ENCODE measurements at regions not wholly inside any gene's neighbourhood (a gene's known extent, or its start where the extent isn't known, plus 50 kb on each side); places are given as distances from the start of the nearest gene placed in this dataset.

GRCh38 chr14:55964821-55965220 is 153.4 kb upstream of the PELI2 start:
- no peaks in the 10 kb centered on the region for H3K9me3 ChIP-seq (ENCODE audit: low read length)
- no peaks in the 10 kb centered on the region for H3K9me2 ChIP-seq (replicated peaks; ENCODE audit: insufficient read depth, low read length)
- no peaks in the 10 kb centered on the region for H3K36me3 ChIP-seq (ENCODE audit: insufficient read depth, low read length)
- no peaks in the 10 kb centered on the region for H3K79me2 ChIP-seq (ENCODE audit: low read length)
- H3K27ac ChIP-seq (ENCODE audit: low read length) = no peak overlapping the region
- H2AFZ ChIP-seq (ENCODE audit: low read length) = no peak overlapping the region
- no peaks in the 10 kb centered on the region for H3K27me3 ChIP-seq (ENCODE audit: low read length)
- no peaks in the 10 kb centered on the region for H3K4me1 ChIP-seq (ENCODE audit: low read length)
- DNase-seq = no peak
- no peak overlapping the region for H3K9ac ChIP-seq (ENCODE audit: low read length)
- H3K4me3 ChIP-seq (ENCODE audit: low read length) = no peak overlapping the region
- no peaks in the 10 kb centered on the region for H4K20me1 ChIP-seq (ENCODE audit: insufficient read depth, low read depth, low read length)
- no peak overlapping the region for H3K4me2 ChIP-seq (ENCODE audit: low read depth, low read length, poor library complexity, severe bottlenecking)

- H3K79me2 ChIP-seq (ENCODE audit: low read length) = no peaks in the 10 kb centered on the region
Observed at GRCh38 chr14:55965851-55966250, 152.4 kb upstream of the PELI2 start.

GRCh38 chr14:55968741-55969140 is 149.5 kb upstream of the PELI2 start:
- Histone ChIP-seq H3K27ac (ENCODE audit: low read length) (no peak overlapping the region), H3K4me2 (ENCODE audit: low read depth, low read length, poor library complexity, severe bottlenecking) (no peak overlapping the region), H4K20me1 (ENCODE audit: insufficient read depth, low read depth, low read length) (no peaks in the 10 kb centered on the region), H3K4me1 (ENCODE audit: low read length) (no peaks in the 10 kb centered on the region), H3K9me2 (replicated peaks; ENCODE audit: insufficient read depth, low read length) (no peaks in the 10 kb centered on the region), H3K79me2 (ENCODE audit: low read length) (no peaks in the 10 kb centered on the region), H2AFZ (ENCODE audit: low read length) (no peak overlapping the region), H3K9me3 (ENCODE audit: low read length) (no peaks in the 10 kb centered on the region), H3K9ac (ENCODE audit: low read length) (no peak overlapping the region), H3K27me3 (ENCODE audit: low read length) (no peaks in the 10 kb centered on the region), H3K4me3 (ENCODE audit: low read length) (no peak overlapping the region), H3K36me3 (ENCODE audit: insufficient read depth, low read length) (no peaks in the 10 kb centered on the region)
- DNase-seq = no peak

More at GRCh38 chr14:55965851-55966250, 152.4 kb upstream of the PELI2 start:
- no peak overlapping the region for H3K4me2 ChIP-seq (ENCODE audit: low read depth, low read length, poor library complexity, severe bottlenecking)
- no peaks in the 10 kb centered on the region for H3K9me2 ChIP-seq (replicated peaks; ENCODE audit: insufficient read depth, low read length)
- no peaks in the 10 kb centered on the region for H3K27me3 ChIP-seq (ENCODE audit: low read length)
- no peaks in the 10 kb centered on the region for H3K36me3 ChIP-seq (ENCODE audit: insufficient read depth, low read length)
- H4K20me1 ChIP-seq (ENCODE audit: insufficient read depth, low read depth, low read length) = no peaks in the 10 kb centered on the region
- no peaks in the 10 kb centered on the region for H3K4me1 ChIP-seq (ENCODE audit: low read length)
- H3K4me3 ChIP-seq (ENCODE audit: low read length) = no peak overlapping the region
- no peak overlapping the region for H3K9ac ChIP-seq (ENCODE audit: low read length)
- H2AFZ ChIP-seq (ENCODE audit: low read length) = no peak overlapping the region
- no peak overlapping the region for H3K27ac ChIP-seq (ENCODE audit: low read length)
- H3K9me3 ChIP-seq (ENCODE audit: low read length) = no peaks in the 10 kb centered on the region
- no peak for DNase-seq

- Histone ChIP-seq H3K79me2 (ENCODE audit: low read length) (no peaks in the 10 kb centered on the region), H3K4me2 (ENCODE audit: low read depth, low read length, poor library complexity, severe bottlenecking) (no peak overlapping the region), H3K27me3 (ENCODE audit: low read length) (no peaks in the 10 kb centered on the region), H3K9me3 (ENCODE audit: low read length) (no peaks in the 10 kb centered on the region), H3K9me2 (replicated peaks; ENCODE audit: insufficient read depth, low read length) (no peaks in the 10 kb centered on the region), H3K4me3 (ENCODE audit: low read length) (no peak overlapping the region), H3K4me1 (ENCODE audit: low read length) (no peaks in the 10 kb centered on the region), H3K27ac (ENCODE audit: low read length) (no peak overlapping the region), H3K36me3 (ENCODE audit: insufficient read depth, low read length) (no peaks in the 10 kb centered on the region), H4K20me1 (ENCODE audit: insufficient read depth, low read depth, low read length) (no peaks in the 10 kb centered on the region), H2AFZ (ENCODE audit: low read length) (no peak overlapping the region), H3K9ac (ENCODE audit: low read length) (no peak overlapping the region)
- DNase-seq = no peak
Observed at GRCh38 chr14:55973285-55973800, 144.9 kb upstream of the PELI2 start.

GRCh38 chr14:55973911-55974630 is 144.1 kb upstream of the PELI2 start:
- Histone ChIP-seq H3K79me2 (ENCODE audit: low read length) (no peaks in the 10 kb centered on the region), H3K4me3 (ENCODE audit: low read length) (no peak overlapping the region), H3K9ac (ENCODE audit: low read length) (no peak overlapping the region), H3K36me3 (ENCODE audit: insufficient read depth, low read length) (no peaks in the 10 kb centered on the region), H3K9me2 (replicated peaks; ENCODE audit: insufficient read depth, low read length) (no peaks in the 10 kb centered on the region), H3K9me3 (ENCODE audit: low read length) (no peaks in the 10 kb centered on the region), H4K20me1 (ENCODE audit: insufficient read depth, low read depth, low read length) (no peaks in the 10 kb centered on the region), H3K4me1 (ENCODE audit: low read length) (no peaks in the 10 kb centered on the region), H3K4me2 (ENCODE audit: low read depth, low read length, poor library complexity, severe bottlenecking) (no peak overlapping the region), H2AFZ (ENCODE audit: low read length) (no peak overlapping the region), H3K27me3 (ENCODE audit: low read length) (no peaks in the 10 kb centered on the region), H3K27ac (ENCODE audit: low read length) (no peak overlapping the region)
- no peak for DNase-seq

GRCh38 chr14:55975281-55975910 is 142.8 kb upstream of the PELI2 start:
- Histone ChIP-seq H3K27ac (ENCODE audit: low read length) (no peak overlapping the region), H3K4me2 (ENCODE audit: low read depth, low read length, poor library complexity, severe bottlenecking) (no peak overlapping the region), H4K20me1 (ENCODE audit: insufficient read depth, low read depth, low read length) (no peaks in the 10 kb centered on the region), H3K9me3 (ENCODE audit: low read length) (no peaks in the 10 kb centered on the region), H3K27me3 (ENCODE audit: low read length) (no peaks in the 10 kb centered on the region), H3K9me2 (replicated peaks; ENCODE audit: insufficient read depth, low read length) (no peaks in the 10 kb centered on the region), H3K36me3 (ENCODE audit: insufficient read depth, low read length) (no peaks in the 10 kb centered on the region), H2AFZ (ENCODE audit: low read length) (no peak overlapping the region), H3K4me1 (ENCODE audit: low read length) (no peaks in the 10 kb centered on the region), H3K9ac (ENCODE audit: low read length) (no peak overlapping the region), H3K79me2 (ENCODE audit: low read length) (no peaks in the 10 kb centered on the region), H3K4me3 (ENCODE audit: low read length) (no peak overlapping the region)
- no peak for DNase-seq

- Histone ChIP-seq H3K36me3 (ENCODE audit: insufficient read depth, low read length) (no peaks in the 10 kb centered on the region), H3K79me2 (ENCODE audit: low read length) (no peaks in the 10 kb centered on the region), H3K4me2 (ENCODE audit: low read depth, low read length, poor library complexity, severe bottlenecking) (no peak overlapping the region), H3K9ac (ENCODE audit: low read length) (no peak overlapping the region), H2AFZ (ENCODE audit: low read length) (no peak overlapping the region), H3K9me2 (replicated peaks; ENCODE audit: insufficient read depth, low read length) (no peaks in the 10 kb centered on the region), H3K9me3 (ENCODE audit: low read length) (no peaks in the 10 kb centered on the region), H3K27me3 (ENCODE audit: low read length) (no peaks in the 10 kb centered on the region), H3K27ac (ENCODE audit: low read length) (no peak overlapping the region), H3K4me3 (ENCODE audit: low read length) (no peak overlapping the region), H4K20me1 (ENCODE audit: insufficient read depth, low read depth, low read length) (no peaks in the 10 kb centered on the region), H3K4me1 (ENCODE audit: low read length) (no peaks in the 10 kb centered on the region)
- no peak for DNase-seq
Observed at GRCh38 chr14:55976219-55976618, 142.0 kb upstream of the PELI2 start.

GRCh38 chr14:55976655-55977054 is 141.6 kb upstream of the PELI2 start:
- Histone ChIP-seq H3K4me3 (ENCODE audit: low read length) (no peak overlapping the region), H3K79me2 (ENCODE audit: low read length) (no peaks in the 10 kb centered on the region), H3K9me3 (ENCODE audit: low read length) (no peaks in the 10 kb centered on the region), H3K9ac (ENCODE audit: low read length) (no peak overlapping the region), H3K27ac (ENCODE audit: low read length) (no peak overlapping the region), H3K4me1 (ENCODE audit: low read length) (no peaks in the 10 kb centered on the region), H3K9me2 (replicated peaks; ENCODE audit: insufficient read depth, low read length) (no peaks in the 10 kb centered on the region), H2AFZ (ENCODE audit: low read length) (no peak overlapping the region), H3K36me3 (ENCODE audit: insufficient read depth, low read length) (no peaks in the 10 kb centered on the region), H3K27me3 (ENCODE audit: low read length) (no peaks in the 10 kb centered on the region), H4K20me1 (ENCODE audit: insufficient read depth, low read depth, low read length) (no peaks in the 10 kb centered on the region), H3K4me2 (ENCODE audit: low read depth, low read length, poor library complexity, severe bottlenecking) (no peak overlapping the region)
- DNase-seq = no peak

All from Karpas-422 (cell line).